Activated CD8-positive, alpha-beta T cell treated with anti-CD3 and anti-CD28 coated beads for 36 hours (primary cell): ENCODE measurements at regions not wholly inside any gene's neighbourhood (a gene's known extent, or its start where the extent isn't known, plus 50 kb on each side); places are given as distances from the start of the nearest gene placed in this dataset.

ENCODE experiments used
- ATAC-seq: fragments of 200-7000 bp; cut with Tn5 transposase; one replicate; pipeline ENCODE4 v1.10.0; 2021; ENCODE audit warnings: mild to moderate bottlenecking, moderate library complexity
- CTCF ChIA-PET: fragments of 350-600 bp; sonication (Branson Sonifier 250); formaldehyde crosslinking; loops from one replicate; lab custom pipeline; 2021; ENCODE audit warnings: antibody characterized with exemption; lab: Charles Lee
- POLR2A ChIA-PET: fragments of 350-600 bp; sonication (Branson Sonifier 250); formaldehyde crosslinking; loops from one replicate; lab custom pipeline; 2021; ENCODE audit warnings: antibody characterized with exemption; lab: Charles Lee
- DNase-seq: peaks from one replicate; pipeline ENCODE4 v3.0.0-alpha.2; 2020
- H3K27ac Mint-ChIP-seq: one replicate; pipeline ENCODE4 v1.8.0; 2021; ENCODE audit warnings: mild to moderate bottlenecking, mixed read lengths
- H3K27me3 Mint-ChIP-seq: one replicate; pipeline ENCODE4 v1.8.0; 2021; ENCODE audit warnings: mixed read lengths
- H3K36me3 Mint-ChIP-seq: one replicate; pipeline ENCODE4 v1.8.0; 2021; ENCODE audit warnings: low read depth, mixed read lengths
- H3K4me1 Mint-ChIP-seq: one replicate; pipeline ENCODE4 v1.8.0; 2021; ENCODE audit warnings: low read depth, mixed read lengths
- H3K4me3 Mint-ChIP-seq: one replicate; pipeline ENCODE4 v1.8.0; 2021; ENCODE audit warnings: mild to moderate bottlenecking, moderate library complexity, mixed read lengths
- H3K9me3 Mint-ChIP-seq: one replicate; pipeline ENCODE4 v1.8.0; 2021; ENCODE audit warnings: mixed read lengths
- CTCF ChIP-seq: fragments of 200-600 bp; IDR thresholded peaks from one replicate; pipeline ENCODE4 v1.8.0; 2022; ENCODE audit warnings: antibody characterized with exemption, mild to moderate bottlenecking
- intact Hi-C: fragments of 100-400 bp; cut with micrococcal nuclease; formaldehyde crosslinking; loops from one replicate; pipeline ENCODE4 v1.10.0; 2022

- ChIA-PET POLR2A (no interaction called here), CTCF (no interaction called here)
- Mint-ChIP-seq H3K27ac (no peak overlapping the region), H3K36me3 (no peaks in the 10 kb centered on the region), H3K4me1 (no peaks in the 10 kb centered on the region), H3K4me3 (no peak overlapping the region), H3K27me3 (peaks cover 2% of the 10 kb centered on the region), H3K9me3 (no peaks in the 10 kb centered on the region)
- no peak for DNase-seq
- intact Hi-C loops, result no loop called here
- no peak for ATAC-seq
- no peak for TF ChIP-seq CTCF
Measured at GRCh38 chr6:155599160-155599559, 143.5 kb upstream of the NOX3 start.

- CTCF ChIA-PET, result no interaction called here
- Mint-ChIP-seq H3K27me3 (peaks cover 14% of the 10 kb centered on the region), H3K27ac (no peak overlapping the region), H3K36me3 (no peaks in the 10 kb centered on the region), H3K4me3 (no peak overlapping the region), H3K4me1 (no peaks in the 10 kb centered on the region), H3K9me3 (no peaks in the 10 kb centered on the region)
- intact Hi-C loops, result no loop called here
- ATAC-seq (no peak), DNase-seq (no peak)
- POLR2A ChIA-PET, result no interaction called here
- TF ChIP-seq CTCF, result no peak
Measured at GRCh38 chr6:155595284-155595683, 139.6 kb upstream of the NOX3 start.

GRCh38 chr6:155591741-155592140, 136.1 kb upstream of the NOX3 start:
- peaks cover 17% of the 10 kb centered on the region for H3K27me3 Mint-ChIP-seq
- DNase-seq (no peak), ATAC-seq (no peak)
- no peak overlapping the region for H3K4me3 Mint-ChIP-seq
- H3K27ac Mint-ChIP-seq, result no peak overlapping the region
- TF ChIP-seq CTCF, result no peak
- intact Hi-C loops, result no loop called here
- H3K36me3 Mint-ChIP-seq, result no peaks in the 10 kb centered on the region
- H3K9me3 Mint-ChIP-seq, result peaks cover 5% of the 10 kb centered on the region
- H3K4me1 Mint-ChIP-seq, result no peaks in the 10 kb centered on the region
- CTCF ChIA-PET, result no interaction called here
- POLR2A ChIA-PET, result no interaction called here

GRCh38 chr6:155589190-155589589, 133.6 kb upstream of the NOX3 start:
- ATAC-seq (no peak), DNase-seq (no peak)
- Mint-ChIP-seq H3K27ac (no peak overlapping the region), H3K27me3 (peaks cover 17% of the 10 kb centered on the region), H3K4me3 (no peak overlapping the region), H3K9me3 (peaks cover 5% of the 10 kb centered on the region), H3K36me3 (no peaks in the 10 kb centered on the region), H3K4me1 (no peaks in the 10 kb centered on the region)
- CTCF ChIA-PET, result no interaction called here
- intact Hi-C loops, result no loop called here
- POLR2A ChIA-PET, result no interaction called here
- TF ChIP-seq CTCF, result no peak

GRCh38 chr6:155587817-155588216, 132.2 kb upstream of the NOX3 start:
- Mint-ChIP-seq H3K4me1 (no peaks in the 10 kb centered on the region), H3K4me3 (no peak overlapping the region), H3K27ac (no peak overlapping the region), H3K36me3 (no peaks in the 10 kb centered on the region), H3K9me3 (peaks cover 5% of the 10 kb centered on the region), H3K27me3 (peaks cover 14% of the 10 kb centered on the region)
- no peak for TF ChIP-seq CTCF
- ATAC-seq (no peak), DNase-seq (no peak)
- ChIA-PET CTCF (no interaction called here), POLR2A (no interaction called here)
- intact Hi-C loops, result no loop called here
